ENCODE measurements at regions not wholly inside any gene's neighbourhood (a gene's known extent, or its start where the extent isn't known, plus 50 kb on each side); places are given as distances from the start of the nearest gene placed in this dataset.

DNA sequence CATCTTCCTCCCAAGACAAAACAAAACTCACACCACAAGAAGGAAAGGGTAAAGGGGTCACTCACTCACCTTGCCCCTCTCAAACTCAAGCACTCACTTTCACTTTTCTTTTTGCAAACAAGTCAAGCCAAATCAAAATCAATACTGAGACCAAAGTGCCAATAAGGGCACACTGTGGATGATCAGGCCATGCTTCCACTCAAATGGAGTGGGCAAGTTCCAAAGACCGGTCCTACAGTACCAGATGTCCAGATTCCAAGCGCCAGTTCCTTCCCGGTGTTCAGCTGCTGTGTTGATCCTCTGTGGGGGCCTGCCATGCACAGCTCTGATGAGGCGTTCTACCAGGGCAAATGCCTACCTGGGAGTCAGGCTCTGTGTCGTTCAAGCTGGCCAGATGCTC lies 162.6 kb upstream of the GRIK2 start:
- no peak for DNase-seq

- DNase-seq = no peak
Observed at GRCh38 chr6:101231606-101232235, 161.8 kb upstream of the GRIK2 start.

DNA sequence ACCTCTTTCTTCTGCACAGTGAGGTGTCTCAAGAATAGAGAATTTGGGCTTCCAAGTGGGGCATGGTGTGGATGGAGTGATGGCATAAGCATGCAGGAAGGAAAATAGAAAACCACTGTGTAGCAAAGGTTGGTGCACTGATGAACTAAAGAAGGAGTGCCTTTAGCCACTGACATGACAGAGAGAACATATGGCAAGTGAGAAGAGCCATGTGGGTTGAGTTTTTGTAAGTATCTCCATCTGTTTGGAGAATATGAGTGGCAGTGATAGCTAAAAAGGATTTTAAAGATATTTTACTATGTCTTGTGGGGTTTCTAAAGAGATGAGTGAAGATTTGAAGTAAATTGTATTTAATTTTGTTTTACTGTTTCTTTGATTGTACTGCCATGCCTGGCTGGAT lies 160.5 kb upstream of the GRIK2 start:
- no peak for DNase-seq

DNA sequence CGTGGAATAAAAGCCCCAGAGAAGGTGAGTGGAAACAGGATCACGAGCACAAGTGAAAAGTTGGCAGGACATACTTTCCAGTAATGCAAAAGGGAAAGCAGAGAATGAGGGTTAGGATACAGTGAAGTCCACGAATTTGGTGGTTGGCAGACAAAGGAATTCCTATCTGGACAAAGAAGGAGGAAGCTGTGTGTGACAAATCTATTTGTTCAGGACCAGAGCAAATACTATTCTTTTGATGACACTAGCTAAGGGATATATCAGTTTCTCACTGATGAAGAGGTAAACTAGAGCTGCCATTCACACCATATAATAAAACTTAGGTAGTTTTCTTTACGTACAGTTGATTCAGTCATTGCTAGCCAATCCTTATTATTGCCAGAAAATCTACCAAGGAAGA lies 156.8 kb upstream of the GRIK2 start:
- peak; percentile 32 for DNase-seq

- DNase-seq = no peak
Observed at GRCh38 chr6:101241442-101241841, 152.1 kb upstream of the GRIK2 start.

DNA sequence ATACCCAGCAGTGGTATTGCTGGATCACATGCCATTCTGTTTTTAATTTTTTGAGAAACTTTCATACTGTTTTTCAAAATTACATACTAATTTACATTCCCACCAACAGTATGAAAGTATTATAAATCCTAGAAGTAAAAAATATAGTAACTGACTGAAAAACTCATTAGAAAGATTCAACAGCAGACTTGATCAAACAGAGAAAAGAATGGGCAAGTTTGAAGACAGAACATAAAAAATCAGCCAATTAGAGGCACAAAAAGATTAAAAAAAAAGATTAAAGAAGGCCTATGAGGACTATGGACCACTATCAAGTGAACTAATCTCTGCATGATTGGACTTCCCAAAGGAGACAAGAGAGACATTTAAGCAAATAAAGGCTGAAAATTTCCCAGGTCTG lies 144.0 kb upstream of the GRIK2 start:
- DNase-seq = no peak

DNA sequence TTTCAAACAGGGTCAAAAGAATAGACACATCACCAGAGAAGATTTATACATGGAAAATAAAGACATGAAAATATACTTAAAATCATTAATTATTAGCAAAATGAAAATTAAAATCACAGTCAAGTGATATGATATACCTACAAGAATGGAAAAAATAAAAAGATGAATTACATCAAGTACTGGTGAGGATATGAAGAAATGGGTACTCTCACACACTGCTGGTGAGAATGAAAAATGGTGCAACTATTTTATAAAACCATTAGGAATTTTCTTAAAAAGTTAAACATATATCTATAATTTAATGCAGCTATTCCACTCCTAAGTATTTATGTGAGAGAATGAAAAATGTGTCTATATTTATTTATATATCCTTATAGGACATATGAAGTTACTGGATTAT lies 136.3 kb upstream of the GRIK2 start:
- no peak for DNase-seq

- no peak for DNase-seq
Observed at GRCh38 chr6:101259505-101259904, 134.0 kb upstream of the GRIK2 start.

DNA sequence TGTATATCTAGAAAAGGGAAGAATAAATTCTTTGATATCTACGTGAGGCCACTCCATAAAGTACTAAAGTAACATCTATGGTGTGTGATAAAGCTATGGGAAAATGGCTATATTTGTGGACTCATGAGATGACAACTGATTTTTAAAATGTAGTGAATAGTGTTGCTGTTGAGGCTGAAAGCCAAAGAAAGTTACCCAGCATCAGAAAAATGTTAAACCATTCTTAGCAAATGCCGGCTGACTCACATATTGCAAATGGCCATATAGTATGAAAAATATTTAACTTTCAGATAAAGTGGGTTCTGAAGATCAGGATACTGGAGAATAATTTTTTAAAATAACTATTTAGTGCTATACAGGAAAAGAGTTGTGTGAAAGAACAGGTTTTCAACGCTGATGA lies 129.9 kb upstream of the GRIK2 start:
- no peak for DNase-seq

- no peak for DNase-seq
Observed at GRCh38 chr6:101266063-101266462, 127.4 kb upstream of the GRIK2 start.

DNA sequence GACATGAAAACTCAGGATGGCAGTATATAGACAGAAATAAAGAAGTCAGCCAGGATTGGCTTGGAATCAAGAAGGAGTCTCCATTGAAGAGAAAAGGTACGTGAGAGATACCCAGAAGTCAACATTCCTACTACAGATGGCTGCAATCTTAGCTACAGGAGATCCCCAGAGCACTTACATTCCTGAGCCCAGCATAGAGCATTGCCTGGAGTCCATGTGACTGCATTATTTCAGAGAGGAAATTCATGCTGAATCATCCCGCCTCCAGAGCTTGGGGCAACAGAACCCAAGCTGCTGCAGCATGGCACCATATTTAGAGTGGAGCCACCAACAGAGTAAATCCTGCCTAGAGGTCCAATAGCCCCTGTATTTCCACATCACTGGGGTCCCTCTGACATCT lies 125.0 kb upstream of the GRIK2 start:
- no peak for DNase-seq

DNA sequence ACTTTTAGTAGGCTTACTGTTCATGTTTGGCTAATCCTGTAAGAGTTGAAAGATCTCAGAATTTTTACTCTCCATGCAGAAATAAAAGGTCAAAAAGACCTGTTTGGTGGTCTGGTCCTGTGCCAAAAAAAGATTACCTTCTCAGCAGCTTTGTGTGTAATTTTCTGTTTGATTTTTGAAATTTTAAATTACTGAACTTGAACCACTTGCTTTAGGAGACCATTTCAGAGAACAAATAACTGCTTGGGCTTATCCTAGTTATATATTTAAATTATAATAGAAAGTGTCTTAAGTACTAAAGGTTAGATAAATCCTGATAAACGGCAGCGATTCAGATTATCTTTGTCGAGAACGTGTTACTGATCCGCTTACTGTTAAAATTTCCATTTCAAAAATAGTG lies 118.3 kb upstream of the GRIK2 start:
- DNase-seq = no peak

DNA sequence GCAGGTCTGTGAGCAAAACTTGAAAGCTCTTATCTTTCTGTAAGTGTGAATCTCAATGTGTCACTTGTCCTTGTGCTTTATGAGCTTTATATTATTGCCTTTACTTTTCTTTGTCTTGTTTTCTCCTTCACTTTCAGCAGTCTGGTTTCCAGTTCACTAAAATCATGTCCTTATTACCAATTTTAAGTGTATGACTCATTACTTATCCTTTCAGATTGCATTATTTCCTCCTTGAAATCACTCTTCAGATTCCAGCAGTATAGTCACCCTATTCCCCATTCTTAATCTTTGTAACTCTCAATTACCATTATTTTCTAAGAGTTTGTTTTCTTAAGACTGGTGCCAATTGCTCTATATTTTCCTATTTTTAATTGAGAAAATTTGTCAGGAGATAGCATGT lies 117.4 kb upstream of the GRIK2 start:
- no peak for DNase-seq

DNA sequence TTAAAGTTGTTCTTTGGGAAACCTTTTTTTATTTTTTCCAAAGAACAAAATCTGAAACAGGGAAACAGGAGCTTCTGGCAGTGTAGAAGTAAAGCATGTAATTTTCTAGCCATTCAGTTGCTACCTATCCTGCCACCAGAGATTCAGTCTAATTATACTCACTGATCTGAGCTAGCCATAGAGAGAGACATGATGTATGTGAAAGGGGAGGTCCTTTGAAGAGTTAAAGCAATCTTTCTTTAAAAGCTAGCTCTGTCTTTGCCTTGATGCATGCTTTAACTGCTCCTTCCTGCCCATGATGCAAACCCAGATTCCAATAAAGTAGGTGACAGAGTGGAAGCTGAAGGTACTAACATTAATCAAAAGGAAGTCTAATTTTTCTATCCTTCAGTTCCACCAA lies 114.1 kb upstream of the GRIK2 start:
- no peak for DNase-seq

- no peak for DNase-seq
Observed at GRCh38 chr6:101281266-101281665, 112.2 kb upstream of the GRIK2 start.

DNA sequence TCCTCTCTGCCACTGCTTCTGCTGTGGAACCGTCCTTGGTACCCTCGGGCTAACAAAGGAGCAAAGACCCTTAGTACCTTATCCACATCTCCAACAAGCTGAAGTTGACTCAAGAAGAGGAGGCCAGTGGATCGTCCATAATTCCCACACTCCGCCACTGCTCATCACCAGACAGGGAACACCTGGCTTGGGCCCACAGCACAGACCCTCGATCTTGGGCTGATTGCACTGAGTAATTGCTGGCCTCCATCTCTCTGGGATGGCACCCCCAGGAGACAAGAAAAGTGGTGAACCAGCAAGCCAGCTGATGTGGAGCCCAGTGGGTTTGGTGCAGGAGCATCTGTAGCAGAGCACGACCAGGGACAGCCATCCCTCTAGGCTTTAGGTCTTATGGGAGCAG lies 109.4 kb upstream of the GRIK2 start:
- no peak for DNase-seq

- no peak for DNase-seq
Observed at GRCh38 chr6:101286146-101286545, 107.4 kb upstream of the GRIK2 start.

- DNase-seq = no peak
Observed at GRCh38 chr6:101290346-101290745, 103.2 kb upstream of the GRIK2 start.

GRCh38 chr6:101294051-101294638 lies 99.4 kb upstream of the GRIK2 start:
- DNase-seq = no peak

- no peak for DNase-seq
Observed at GRCh38 chr6:101294676-101295075, 98.8 kb upstream of the GRIK2 start.

DNA sequence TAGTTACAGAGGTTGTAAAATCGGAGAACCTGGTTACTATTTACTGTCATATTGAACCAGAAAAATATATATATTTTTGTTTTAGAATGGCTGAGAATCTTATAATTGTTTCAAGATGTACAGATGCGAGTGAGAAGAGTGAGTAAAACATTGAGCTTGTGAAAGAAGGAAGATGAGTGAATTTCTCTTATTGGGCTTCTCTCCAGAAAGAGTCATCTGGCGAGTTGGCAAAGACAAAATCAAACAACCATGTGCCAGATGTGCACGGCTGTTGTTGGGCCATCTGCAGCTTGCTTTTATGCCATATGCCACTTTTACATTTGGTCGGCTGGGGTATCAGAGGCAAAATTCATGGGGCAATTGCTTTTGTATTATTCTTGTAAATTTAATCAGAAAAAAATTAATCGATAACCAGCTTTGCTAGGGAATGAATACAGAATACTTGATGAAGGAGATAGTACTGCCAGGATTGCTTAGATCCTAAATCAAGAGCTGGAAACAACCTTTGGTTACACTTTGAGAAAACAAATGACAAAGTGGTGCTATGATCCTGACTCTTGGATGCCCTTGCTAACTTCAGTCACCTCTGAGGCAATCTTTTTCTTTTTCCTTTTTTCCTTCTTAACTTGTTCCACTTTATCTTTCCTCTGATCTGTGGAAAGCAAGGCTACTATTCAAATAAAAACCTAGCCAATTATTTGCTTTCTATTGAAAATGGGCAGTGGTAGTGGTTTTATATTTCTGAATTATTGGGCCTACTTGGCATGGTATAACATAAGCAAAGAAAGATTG lies 97.1 kb upstream of the GRIK2 start:
- DNase-seq = no peak

GRCh38 chr6:101302593-101302992 lies 90.9 kb upstream of the GRIK2 start:
- no peak for DNase-seq

DNA sequence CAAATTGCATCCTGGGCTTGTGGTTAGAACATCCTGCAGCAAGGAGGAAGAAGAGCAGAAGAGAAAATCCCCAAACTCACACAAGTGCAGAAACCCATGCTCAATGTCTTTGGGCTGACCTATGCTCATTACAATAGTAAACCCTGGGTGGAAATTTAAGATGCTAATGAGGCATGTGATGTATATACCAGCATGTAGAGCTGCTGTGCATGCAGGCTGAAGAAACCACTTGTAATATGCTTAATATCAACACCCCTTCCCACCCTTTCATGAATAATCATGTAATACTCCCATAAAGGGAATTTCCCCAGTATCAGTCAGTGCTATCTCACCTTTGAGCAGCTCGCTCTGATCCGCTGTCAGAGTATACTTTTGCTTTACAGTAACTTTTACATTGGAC lies 90.0 kb upstream of the GRIK2 start:
- DNase-seq = no peak

DNA sequence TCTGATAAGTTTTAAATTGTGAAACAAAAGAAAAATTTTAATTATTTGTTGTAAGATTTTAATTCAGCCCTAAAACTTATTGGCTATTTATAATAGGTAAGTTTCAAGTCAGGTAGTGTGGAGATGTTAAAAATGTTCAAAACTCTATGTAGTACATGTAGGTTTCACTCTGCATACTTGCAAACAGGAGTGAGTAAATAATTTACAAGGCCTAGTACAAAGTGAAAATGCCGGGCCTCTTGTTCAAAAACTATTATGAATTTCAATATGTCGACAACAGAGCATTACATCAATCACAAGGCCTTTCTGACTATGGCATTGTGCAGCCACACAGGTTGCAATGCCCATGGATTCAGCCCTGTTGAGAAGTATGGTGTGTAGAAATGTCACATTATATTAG lies 80.9 kb upstream of the GRIK2 start:
- no peak for DNase-seq

GRCh38 chr6:101322921-101323320 lies 70.6 kb upstream of the GRIK2 start:
- DNase-seq = no peak

All from DMS153 (cell line).